Panc1 (cell line): ENCODE measurements at regions not wholly inside any gene's neighbourhood (a gene's known extent, or its start where the extent isn't known, plus 50 kb on each side); places are given as distances from the start of the nearest gene placed in this dataset.

Experiments
- CTCF ChIP-seq: fragments of 450-650 bp; IDR thresholded peaks from 2 replicates; pipeline ENCODE4 v1.5.1; 2017; ENCODE audit warnings: mild to moderate bottlenecking
- REST ChIP-seq, 2 experiments: IDR thresholded peaks; 2 replicates each; pipeline ENCODE4 v1.6.1; 2011 to 2012; ENCODE audit warnings: low read depth in 2 of 2, control low read depth in 1 of 2, low read length in 1 of 2, mild to moderate bottlenecking in 1 of 2, moderate library complexity in 1 of 2; ENCODE audit not compliant: insufficient read depth in 1 of 2
- SIN3A ChIP-seq: IDR thresholded peaks from 2 replicates; pipeline ENCODE4 v1.6.1; 2012; ENCODE audit warnings: low read depth, mild to moderate bottlenecking, low read length, moderate library complexity, borderline replicate concordance; ENCODE audit not compliant: insufficient read depth

GRCh38 chr2:126399001-126399400 is 257.0 kb upstream of the GYPC start:
- TF ChIP-seq CTCF: no peak
- TF ChIP-seq SIN3A: no peak
- no peak for TF ChIP-seq REST (IDR thresholded peaks at IDR 0.05; ENCODE audit: insufficient read depth in 1 of 2, low read depth in 2 of 2, low read length in 1 of 2)
